HL-60 (cell line): ENCODE measurements at regions not wholly inside any gene's neighbourhood (a gene's known extent, or its start where the extent isn't known, plus 50 kb on each side); places are given as distances from the start of the nearest gene placed in this dataset.

ENCODE experiments used
- DNase-seq, 2 experiments: peaks; one replicate each; pipeline ENCODE4 v3.0.0-alpha.2; 2010 to 2020; ENCODE audit warnings: low read depth in 1 of 2, low spot score in 1 of 2
- H3K27ac ChIP-seq: fragments of 250-450 bp; sonication (Bioruptor Pico); replicated peaks from 2 replicates; pipeline ENCODE4 v1.5.1; 2020; ENCODE audit warnings: mild to moderate bottlenecking, moderate library complexity
- H3K27me3 ChIP-seq: fragments of 250-450 bp; sonication (Bioruptor Pico); 2 replicates; pipeline ENCODE4 v1.5.1; 2021; ENCODE audit warnings: mild to moderate bottlenecking, moderate library complexity; ENCODE audit not compliant: insufficient read depth, poor library complexity, severe bottlenecking
- H3K4me3 ChIP-seq: replicated peaks from 2 replicates; pipeline ENCODE4 v1.5.1; 2011; ENCODE audit warnings: mild to moderate bottlenecking, control low read depth, low read length; ENCODE audit not compliant: insufficient read depth
- CTCF ChIP-seq: IDR thresholded peaks from one replicate; pipeline ENCODE4 v1.5.1; 2011; ENCODE audit warnings: low read length, control low read depth, inconsistent platforms; ENCODE audit not compliant: insufficient read depth
- GABPA ChIP-seq: IDR thresholded peaks from 2 replicates; pipeline ENCODE4 v1.6.1; 2012; ENCODE audit warnings: low read depth
- POLR2AphosphoS5 ChIP-seq: IDR thresholded peaks from 2 replicates; pipeline ENCODE4 v1.6.1; 2012; ENCODE audit warnings: low read depth
- REST ChIP-seq: IDR thresholded peaks from 2 replicates; pipeline ENCODE4 v1.6.1; 2012; ENCODE audit warnings: low read depth; ENCODE audit not compliant: insufficient replicate concordance
- SPI1 ChIP-seq: IDR thresholded peaks from 2 replicates; pipeline ENCODE4 v1.6.1; 2012; ENCODE audit warnings: low read depth, mild to moderate bottlenecking, borderline replicate concordance

GRCh38 chr5:10921160-10921559, 160.1 kb upstream of the DAP start:
- Histone ChIP-seq H3K4me3 (no peak overlapping the region), H3K27me3 (peaks cover 2% of the 10 kb centered on the region), H3K27ac (no peak overlapping the region)
- TF ChIP-seq CTCF (no peak), POLR2AphosphoS5 (no peak), REST (no peak), SPI1 (no peak), GABPA (no peak)
- no peak for DNase-seq

DNA sequence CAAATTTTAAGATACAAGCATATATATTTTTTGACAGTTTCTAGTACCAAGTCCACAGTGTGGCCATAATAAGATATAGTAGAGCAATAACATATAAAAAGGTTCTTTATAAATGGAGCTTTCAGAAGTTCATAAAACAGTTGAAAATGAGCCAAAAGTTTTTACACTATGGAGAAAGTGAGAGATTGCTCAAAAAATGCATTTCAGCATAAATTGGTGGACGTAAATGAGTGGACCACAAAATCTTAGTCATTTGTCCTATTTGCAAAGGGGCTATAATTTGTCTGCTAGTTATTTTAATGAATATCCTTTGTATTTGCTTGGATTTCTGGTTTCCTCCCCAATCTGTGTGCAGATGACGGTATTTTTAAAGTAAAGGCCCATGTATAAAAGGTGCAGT, 159.4 kb upstream of the DAP start:
- Histone ChIP-seq H3K4me3 (no peak overlapping the region), H3K27ac (no peak overlapping the region), H3K27me3 (peaks cover 2% of the 10 kb centered on the region)
- DNase-seq = no peak
- no peak for TF ChIP-seq POLR2AphosphoS5
- TF ChIP-seq REST = no peak
- TF ChIP-seq SPI1 = no peak
- TF ChIP-seq CTCF = no peak
- no peak for TF ChIP-seq GABPA

GRCh38 chr5:10914741-10915480, 153.9 kb upstream of the DAP start:
- no peak overlapping the region for H3K27ac ChIP-seq
- H3K4me3 ChIP-seq = no peak overlapping the region
- H3K27me3 ChIP-seq = no peaks in the 10 kb centered on the region
- DNase-seq = no peak
- TF ChIP-seq SPI1 (no peak), CTCF (no peak), REST (no peak), POLR2AphosphoS5 (no peak), GABPA (no peak)
